ENCODE measurements at regions not wholly inside any gene's neighbourhood (a gene's known extent, or its start where the extent isn't known, plus 50 kb on each side); places are given as distances from the start of the nearest gene placed in this dataset.

DNA sequence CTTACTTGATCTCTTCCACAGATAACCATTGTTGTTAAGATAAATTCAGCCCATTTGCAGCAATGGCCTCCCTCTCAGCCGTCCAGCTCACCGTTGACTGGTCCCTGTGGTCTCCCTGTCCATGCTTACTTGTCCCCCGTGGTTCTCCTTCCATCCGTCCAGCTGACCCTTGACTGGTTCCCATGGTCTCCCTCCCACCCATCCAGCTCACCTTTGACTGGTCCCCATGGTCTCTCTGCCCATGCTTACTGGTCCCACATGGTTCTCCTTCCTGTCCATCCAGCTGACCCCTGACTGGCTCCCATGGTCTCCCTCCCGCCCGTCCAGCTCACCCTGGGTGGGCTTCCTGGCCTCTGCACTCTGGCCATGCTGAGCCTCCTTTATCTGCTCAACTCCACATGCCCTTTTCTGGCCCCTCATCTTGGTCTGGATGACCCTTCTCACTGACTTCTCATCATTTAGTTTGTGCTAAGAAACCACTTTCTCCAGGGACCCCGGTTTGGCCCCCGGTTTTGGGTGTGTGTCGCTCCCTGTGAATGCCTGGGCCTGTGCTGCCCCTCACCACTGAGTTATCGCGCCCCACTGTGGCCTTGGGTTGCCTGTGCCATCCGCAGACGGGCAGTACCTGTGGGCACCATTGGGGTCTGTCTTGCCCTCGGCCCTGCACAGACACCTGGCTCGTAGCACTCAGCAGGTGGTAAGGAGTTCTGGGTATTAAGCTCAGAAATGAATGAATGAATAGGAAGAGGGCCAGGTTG lies 146.4 kb downstream of the ERMARD start:
- no peaks in the 10 kb centered on the region for H3K36me3 ChIP-seq (ENCODE audit: control insufficient read depth, insufficient read depth, low read length)
- 91 to 95% methylated on average over 10 to 13 of the region's 15 CpGs for WGBS, 2 experiments (ENCODE audit: insufficient coverage in 2 of 2)
- no peaks in the 10 kb centered on the region for H3K9me3 ChIP-seq (ENCODE audit: control insufficient read depth, low read length)
- H3K4me1 ChIP-seq (ENCODE audit: control insufficient read depth, insufficient read depth, low read length, poor library complexity, severe bottlenecking) = no peaks in the 10 kb centered on the region
- no peak overlapping the region for H3K4me3 ChIP-seq (ENCODE audit: extremely low read depth, insufficient read depth, low read length, poor library complexity, severe bottlenecking)
- no peak overlapping the region for H3K27ac ChIP-seq (ENCODE audit: low read depth, low read length, severe bottlenecking)

DNA sequence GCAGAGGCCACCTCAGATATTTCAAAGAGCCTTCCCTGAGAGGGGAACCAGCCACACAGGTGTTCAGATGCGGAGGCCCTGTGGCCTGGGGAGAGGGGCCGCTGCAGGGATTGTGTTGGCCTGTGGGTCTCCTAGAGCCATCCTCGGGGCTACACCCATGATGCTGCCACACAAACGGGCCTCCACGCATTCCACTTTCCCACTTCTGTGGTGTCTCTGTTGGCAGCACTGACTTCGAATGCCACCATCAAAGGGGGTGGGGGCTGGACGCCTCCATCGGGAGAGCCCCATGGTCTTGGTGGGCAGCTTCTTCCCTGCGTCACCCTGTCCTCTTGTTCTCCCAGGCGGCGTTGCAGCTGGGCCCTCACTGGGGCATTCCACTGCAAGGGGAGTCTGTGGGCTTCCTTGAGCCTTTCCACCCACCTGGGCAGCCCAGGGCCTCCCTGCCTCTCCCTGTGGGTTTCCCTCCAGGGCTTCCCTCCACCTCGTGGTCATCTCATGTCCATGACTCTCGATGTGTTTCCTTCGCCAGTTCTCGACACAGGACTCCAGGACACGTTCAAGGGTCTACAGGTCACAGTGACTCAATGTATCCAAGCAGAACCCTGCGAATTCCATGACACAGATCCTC lies 145.5 kb downstream of the ERMARD start:
- Histone ChIP-seq H3K36me3 (ENCODE audit: control insufficient read depth, insufficient read depth, low read length) (no peaks in the 10 kb centered on the region), H3K9me3 (ENCODE audit: control insufficient read depth, low read length) (no peaks in the 10 kb centered on the region), H3K4me3 (ENCODE audit: extremely low read depth, insufficient read depth, low read length, poor library complexity, severe bottlenecking) (no peak overlapping the region), H3K4me1 (ENCODE audit: control insufficient read depth, insufficient read depth, low read length, poor library complexity, severe bottlenecking) (no peaks in the 10 kb centered on the region), H3K27ac (ENCODE audit: low read depth, low read length, severe bottlenecking) (no peak overlapping the region)
- WGBS, 2 experiments (ENCODE audit: insufficient coverage in 2 of 2) = 90 to 93% methylated on average over 16 of the region's 17 CpGs

DNA sequence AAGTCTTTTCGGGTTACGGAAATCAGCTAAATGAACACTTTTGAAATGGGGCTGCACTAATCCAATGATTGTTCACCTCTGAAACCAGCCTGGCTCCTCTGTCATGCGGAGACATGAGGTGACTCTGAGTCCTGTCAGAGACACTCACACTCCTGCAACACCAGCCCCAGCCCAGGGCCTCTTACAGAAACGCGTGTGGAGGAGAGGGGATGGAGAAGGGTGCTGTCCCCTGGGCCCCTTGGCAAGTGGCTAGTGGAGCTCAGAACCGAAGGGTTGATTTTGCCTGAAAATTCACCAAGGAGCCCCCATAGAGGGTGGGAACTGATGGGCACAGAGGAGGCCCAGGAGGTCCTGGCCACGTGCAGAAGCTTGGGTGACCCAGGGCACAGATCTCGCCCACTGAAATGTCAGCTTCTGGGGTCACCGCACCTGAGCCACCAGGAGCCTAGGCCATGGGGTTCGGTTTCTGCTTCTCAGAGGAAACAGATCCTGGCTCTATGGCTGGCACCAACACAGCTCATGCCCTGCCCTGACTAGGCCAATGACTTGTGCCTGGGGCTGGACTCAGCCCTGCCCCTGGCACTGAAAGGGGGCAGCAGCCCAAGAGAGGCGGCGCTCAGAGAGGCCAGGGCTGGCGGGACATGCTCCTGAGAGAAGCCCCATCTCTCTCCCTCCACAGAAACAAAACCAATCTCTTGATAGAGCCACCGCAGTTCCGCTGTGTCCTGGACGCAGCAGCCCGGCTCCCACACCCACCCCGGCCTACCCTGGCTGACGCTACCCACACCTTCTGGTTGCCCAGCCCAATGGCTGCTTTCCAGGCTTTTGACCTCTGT lies 144.7 kb downstream of the ERMARD start:
- Histone ChIP-seq H3K4me3 (ENCODE audit: extremely low read depth, insufficient read depth, low read length, poor library complexity, severe bottlenecking) (no peak overlapping the region), H3K9me3 (ENCODE audit: control insufficient read depth, low read length) (peaks cover under 1% of the 10 kb centered on the region), H3K27ac (ENCODE audit: low read depth, low read length, severe bottlenecking) (no peak overlapping the region), H3K36me3 (ENCODE audit: control insufficient read depth, insufficient read depth, low read length) (no peaks in the 10 kb centered on the region), H3K4me1 (ENCODE audit: control insufficient read depth, insufficient read depth, low read length, poor library complexity, severe bottlenecking) (no peaks in the 10 kb centered on the region)
- 89% methylated on average over 14 to 15 of the region's 19 CpGs for WGBS, 2 experiments (ENCODE audit: insufficient coverage in 2 of 2)

DNA sequence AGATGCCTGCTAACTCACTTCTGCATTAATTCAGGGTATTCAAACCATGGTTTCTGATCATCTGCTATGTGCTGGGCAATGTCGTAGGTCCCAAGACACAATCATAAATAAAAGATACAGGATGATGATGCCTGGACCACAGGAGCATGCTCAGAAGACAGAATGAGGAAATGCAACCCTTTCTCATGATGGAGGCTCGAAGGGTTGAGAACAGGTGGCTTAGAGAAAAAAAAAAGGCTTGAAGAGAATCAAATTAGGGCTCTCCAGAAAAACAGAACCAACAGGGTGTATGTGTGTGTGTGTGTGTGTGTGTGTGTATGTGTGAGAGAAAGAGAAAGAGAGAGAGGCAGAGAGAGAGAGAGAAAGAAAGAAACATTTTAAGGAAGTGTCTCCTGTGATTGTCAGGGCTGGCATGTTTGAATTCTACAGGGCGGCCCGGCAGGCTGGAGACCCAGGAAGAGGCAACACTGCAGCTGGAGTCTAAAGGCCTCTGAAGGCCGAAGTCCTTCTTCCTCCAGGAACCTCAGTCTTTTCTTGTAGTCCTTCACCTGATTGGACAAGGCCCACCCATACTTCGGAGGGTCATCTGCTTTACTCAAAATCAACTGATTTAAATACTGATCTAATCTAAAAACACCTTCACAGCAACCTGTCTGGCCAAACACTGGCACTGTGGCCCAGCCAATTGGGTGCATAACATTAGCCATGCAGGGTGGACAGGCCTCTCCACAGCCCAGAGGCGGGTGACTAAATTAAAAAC lies 143.8 kb downstream of the ERMARD start:
- Histone ChIP-seq H3K9me3 (ENCODE audit: control insufficient read depth, low read length) (peaks cover 7% of the 10 kb centered on the region), H3K4me3 (ENCODE audit: extremely low read depth, insufficient read depth, low read length, poor library complexity, severe bottlenecking) (no peak overlapping the region), H3K27ac (ENCODE audit: low read depth, low read length, severe bottlenecking) (no peak overlapping the region), H3K36me3 (ENCODE audit: control insufficient read depth, insufficient read depth, low read length) (no peaks in the 10 kb centered on the region), H3K4me1 (ENCODE audit: control insufficient read depth, insufficient read depth, low read length, poor library complexity, severe bottlenecking) (no peaks in the 10 kb centered on the region)
- 87 to 90% methylated on average over 2 to 4 of the region's 7 CpGs for WGBS, 2 experiments (ENCODE audit: insufficient coverage in 2 of 2)

DNA sequence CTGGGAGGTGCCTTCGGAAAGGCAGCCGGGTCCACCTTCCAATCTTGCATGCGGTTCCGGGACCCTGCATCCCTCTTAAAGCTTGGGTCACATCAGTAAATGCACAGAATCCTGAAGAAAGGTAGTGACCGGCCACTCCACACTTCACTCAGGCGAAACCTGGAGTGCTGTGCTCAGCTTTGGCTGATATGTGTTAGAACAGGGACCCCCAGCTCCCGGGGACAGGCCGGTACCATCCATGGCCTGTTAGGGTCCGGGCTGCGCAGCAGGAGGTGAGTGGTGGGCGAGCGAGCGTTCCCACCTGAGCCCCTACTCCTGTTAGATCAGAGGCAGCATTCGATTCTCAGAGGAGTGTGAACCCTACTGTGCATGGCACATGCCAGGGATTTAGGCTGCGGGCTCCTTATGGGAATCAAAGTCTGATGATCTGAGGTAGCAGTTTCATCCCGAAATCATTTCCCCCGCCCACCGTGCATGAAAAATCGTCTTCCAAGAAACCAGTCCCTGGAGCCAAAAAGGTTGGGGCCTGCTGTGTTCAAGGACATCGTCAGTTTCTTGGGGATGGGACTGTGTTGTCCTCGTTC lies 143.0 kb downstream of the ERMARD start:
- WGBS, 2 experiments (ENCODE audit: insufficient coverage in 2 of 2) = 85 to 90% methylated on average over 18 to 19 of the region's 21 CpGs
- Histone ChIP-seq H3K9me3 (ENCODE audit: control insufficient read depth, low read length) (peaks cover 7% of the 10 kb centered on the region), H3K27ac (ENCODE audit: low read depth, low read length, severe bottlenecking) (no peak overlapping the region), H3K4me1 (ENCODE audit: control insufficient read depth, insufficient read depth, low read length, poor library complexity, severe bottlenecking) (no peaks in the 10 kb centered on the region), H3K36me3 (ENCODE audit: control insufficient read depth, insufficient read depth, low read length) (no peaks in the 10 kb centered on the region), H3K4me3 (ENCODE audit: extremely low read depth, insufficient read depth, low read length, poor library complexity, severe bottlenecking) (no peak overlapping the region)

DNA sequence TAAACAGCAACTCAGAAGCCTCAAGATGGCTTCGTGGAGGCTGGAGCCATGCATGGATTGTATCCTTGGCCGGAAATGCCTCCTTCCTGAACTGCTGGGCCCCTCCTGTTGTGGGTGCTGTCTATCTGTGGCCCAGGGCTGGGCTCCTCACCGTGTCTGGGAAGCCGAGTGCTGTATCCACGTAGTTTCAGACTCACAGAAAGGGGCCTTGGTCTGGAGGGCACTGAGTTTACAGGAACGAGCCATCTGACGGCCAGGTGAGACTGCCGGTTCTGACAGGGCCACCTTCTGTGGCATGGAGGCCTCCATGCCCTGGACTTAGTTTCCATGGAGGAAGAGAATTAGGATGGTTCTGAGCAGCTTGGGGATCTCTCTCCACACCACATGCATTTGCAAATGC lies 142.2 kb downstream of the ERMARD start:
- Histone ChIP-seq H3K4me1 (ENCODE audit: control insufficient read depth, insufficient read depth, low read length, poor library complexity, severe bottlenecking) (no peaks in the 10 kb centered on the region), H3K9me3 (ENCODE audit: control insufficient read depth, low read length) (peaks cover 7% of the 10 kb centered on the region), H3K36me3 (ENCODE audit: control insufficient read depth, insufficient read depth, low read length) (no peaks in the 10 kb centered on the region), H3K4me3 (ENCODE audit: extremely low read depth, insufficient read depth, low read length, poor library complexity, severe bottlenecking) (no peak overlapping the region), H3K27ac (ENCODE audit: low read depth, low read length, severe bottlenecking) (no peak overlapping the region)
- WGBS, 2 experiments (ENCODE audit: insufficient coverage in 2 of 2) = 85 to 95% methylated on average over 6 to 7 of the region's 8 CpGs

DNA sequence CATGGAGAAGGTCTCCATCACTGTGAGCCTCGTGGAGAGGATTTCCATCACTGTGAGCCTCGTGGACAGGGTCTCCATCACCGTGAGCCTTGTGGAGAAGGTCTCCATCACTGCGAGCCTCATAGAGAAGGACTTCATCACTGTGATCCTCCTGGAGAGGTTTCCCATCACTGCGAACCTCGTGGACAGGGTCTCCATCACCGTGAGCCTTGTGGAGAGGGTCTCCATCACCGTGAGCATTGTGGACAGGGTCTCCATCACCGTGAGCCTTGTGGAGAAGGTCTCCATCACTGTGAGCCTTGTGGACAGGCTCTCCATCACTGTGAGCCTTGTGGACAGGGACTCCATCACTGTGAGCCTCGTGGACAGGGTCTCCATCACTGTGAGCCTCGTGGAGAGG lies 140.4 kb downstream of the ERMARD start:
- 68 to 72% methylated on average over 11 of the region's 11 CpGs for WGBS, 2 experiments (ENCODE audit: insufficient coverage in 2 of 2)
- H3K36me3 ChIP-seq (ENCODE audit: control insufficient read depth, insufficient read depth, low read length) = no peaks in the 10 kb centered on the region
- no peak overlapping the region for H3K27ac ChIP-seq (ENCODE audit: low read depth, low read length, severe bottlenecking)
- H3K9me3 ChIP-seq (ENCODE audit: control insufficient read depth, low read length) = peaks cover 7% of the 10 kb centered on the region
- H3K4me1 ChIP-seq (ENCODE audit: control insufficient read depth, insufficient read depth, low read length, poor library complexity, severe bottlenecking) = no peaks in the 10 kb centered on the region
- no peak overlapping the region for H3K4me3 ChIP-seq (ENCODE audit: extremely low read depth, insufficient read depth, low read length, poor library complexity, severe bottlenecking)

DNA sequence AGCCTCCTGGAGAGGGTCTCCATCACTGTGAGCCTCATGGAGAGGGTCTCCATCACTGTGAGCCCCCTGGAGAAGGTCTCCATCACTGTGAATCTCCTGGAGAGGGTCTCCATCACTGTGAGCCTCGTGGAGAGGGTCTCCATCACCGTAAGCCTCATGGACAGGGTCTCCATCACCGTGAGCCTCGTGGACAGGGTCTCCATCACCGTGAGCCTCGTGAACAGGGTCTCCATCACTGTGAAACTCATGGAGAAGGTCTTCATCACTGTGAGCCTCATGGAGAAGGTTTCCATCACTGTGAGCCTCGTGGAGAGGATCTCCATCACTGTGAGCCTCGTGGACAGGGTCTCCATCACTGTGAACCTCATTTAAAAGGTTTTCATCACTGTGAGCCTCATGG lies 140.0 kb downstream of the ERMARD start:
- Histone ChIP-seq H3K9me3 (ENCODE audit: control insufficient read depth, low read length) (peaks cover 7% of the 10 kb centered on the region), H3K4me3 (ENCODE audit: extremely low read depth, insufficient read depth, low read length, poor library complexity, severe bottlenecking) (no peak overlapping the region), H3K36me3 (ENCODE audit: control insufficient read depth, insufficient read depth, low read length) (no peaks in the 10 kb centered on the region), H3K4me1 (ENCODE audit: control insufficient read depth, insufficient read depth, low read length, poor library complexity, severe bottlenecking) (no peaks in the 10 kb centered on the region), H3K27ac (ENCODE audit: low read depth, low read length, severe bottlenecking) (no peak overlapping the region)
- 62 to 73% methylated on average over 8 of the region's 8 CpGs for WGBS, 2 experiments (ENCODE audit: insufficient coverage in 2 of 2)

DNA sequence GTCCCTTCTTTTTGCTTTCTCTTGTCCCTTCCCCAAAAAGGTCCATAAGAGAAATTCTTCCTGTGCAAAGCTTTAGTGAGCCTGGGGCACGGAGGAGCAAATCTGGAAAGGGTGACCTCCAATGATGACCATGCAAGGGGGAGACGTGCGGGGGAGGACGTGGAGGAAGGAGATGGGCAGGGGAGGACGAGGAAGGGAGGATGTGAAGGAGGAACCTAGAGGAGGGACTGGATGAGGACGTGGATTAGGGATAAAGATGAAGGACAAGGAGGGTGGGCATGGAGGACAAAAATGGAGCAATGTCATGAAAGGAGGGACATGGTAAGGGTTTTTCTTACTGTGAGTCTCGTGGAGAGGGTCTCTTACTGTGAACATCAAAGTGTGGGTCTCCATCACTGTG lies 139.5 kb downstream of the ERMARD start:
- 75 to 86% methylated on average over 7 of the region's 7 CpGs for WGBS, 2 experiments (ENCODE audit: insufficient coverage in 2 of 2)
- Histone ChIP-seq H3K27ac (ENCODE audit: low read depth, low read length, severe bottlenecking) (no peak overlapping the region), H3K9me3 (ENCODE audit: control insufficient read depth, low read length) (peaks cover 7% of the 10 kb centered on the region), H3K4me1 (ENCODE audit: control insufficient read depth, insufficient read depth, low read length, poor library complexity, severe bottlenecking) (no peaks in the 10 kb centered on the region), H3K36me3 (ENCODE audit: control insufficient read depth, insufficient read depth, low read length) (no peaks in the 10 kb centered on the region), H3K4me3 (ENCODE audit: extremely low read depth, insufficient read depth, low read length, poor library complexity, severe bottlenecking) (no peak overlapping the region)

DNA sequence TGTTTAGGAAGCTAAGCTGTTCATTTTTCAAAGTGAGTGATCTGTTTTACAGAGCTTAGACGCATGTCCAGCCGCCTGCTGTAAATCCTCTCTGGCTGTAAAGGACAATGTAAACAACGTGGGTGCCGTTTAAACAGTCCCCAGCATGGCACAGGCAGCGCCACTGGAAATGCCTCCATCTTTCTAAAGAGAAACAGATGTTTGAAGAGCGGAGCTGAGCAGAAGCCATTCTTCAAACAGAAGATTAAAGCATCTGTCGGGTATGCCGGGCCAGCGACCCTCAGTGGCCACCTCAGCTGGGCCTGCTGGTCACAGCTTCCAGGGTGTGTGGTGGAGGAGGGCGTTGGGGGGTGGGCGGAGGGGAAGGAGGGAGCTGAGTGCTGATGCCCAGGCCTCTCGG lies 138.6 kb downstream of the ERMARD start:
- WGBS, 2 experiments (ENCODE audit: insufficient coverage in 2 of 2) = 76 to 97% methylated on average over 9 to 12 of the region's 12 CpGs
- H3K9me3 ChIP-seq (ENCODE audit: control insufficient read depth, low read length) = peaks cover 7% of the 10 kb centered on the region

More for the DNA sequence above, 138.6 kb downstream of the ERMARD start:
- no peaks in the 10 kb centered on the region for H3K36me3 ChIP-seq (ENCODE audit: control insufficient read depth, insufficient read depth, low read length)
- H3K4me3 ChIP-seq (ENCODE audit: extremely low read depth, insufficient read depth, low read length, poor library complexity, severe bottlenecking) = no peak overlapping the region
- no peaks in the 10 kb centered on the region for H3K4me1 ChIP-seq (ENCODE audit: control insufficient read depth, insufficient read depth, low read length, poor library complexity, severe bottlenecking)
- no peak overlapping the region for H3K27ac ChIP-seq (ENCODE audit: low read depth, low read length, severe bottlenecking)

All from mesodermal cell (in vitro differentiated cells).